Right cardiac atrium (tissue), 5 donors: ENCODE measurements at regions not wholly inside any gene's neighbourhood (a gene's known extent, or its start where the extent isn't known, plus 50 kb on each side); places are given as distances from the start of the nearest gene placed in this dataset.
"Not testable (repeated sequence)": the region's sequence is repeated elsewhere in the genome, so short reads cannot be mapped to it uniquely, and the experiment has no call there.

ENCODE experiments used
- ATAC-seq, 2 donors: fragments of 200-7000 bp; cut with Tn5 transposase; one replicate each; pipeline versions ENCODE4 v1.8.0 to v1.9.1; 2020; ENCODE audit warnings: moderate library complexity in 2 of 2, mild to moderate bottlenecking in 1 of 2
- DNase-seq, 3 donors: peaks; one replicate each; pipeline ENCODE4 v3.0.0-alpha.2; 2020
- H3K27ac ChIP-seq: one replicate; pipeline ENCODE4 v1.5.1; 2013; ENCODE audit warnings: mild to moderate bottlenecking, low read length, control low read depth, moderate library complexity
- H3K27me3 ChIP-seq: one replicate; pipeline ENCODE4 v1.6.1; 2013; ENCODE audit not compliant: control insufficient read depth, insufficient read depth
- H3K4me1 ChIP-seq: one replicate; pipeline ENCODE4 v1.6.1; 2013; ENCODE audit warnings: low read length; ENCODE audit not compliant: control insufficient read depth, insufficient read depth
- H3K4me3 ChIP-seq: one replicate; pipeline ENCODE4 v1.5.1; 2013; ENCODE audit warnings: low read length, control low read depth
- H3K9me3 ChIP-seq: one replicate; pipeline ENCODE4 v1.6.1; 2013; ENCODE audit warnings: low read length; ENCODE audit not compliant: control insufficient read depth
- WGBS: extraction: QIAGEN DNeasy Blood & Tissue Kit; methylation state at CpG from one replicate; pipeline ENCODE4 v1.1.7; 2013; 5-methylcytosine and 5-hydroxymethylcytosine counted together
- intact Hi-C, 4 donors: fragments of 100-400 bp; cut with DNase I; formaldehyde crosslinking; loops; one replicate each; pipeline versions ENCODE4 v1.11.0 to v1.14.0; 2022 to 2023
- donor health status: healthy with polysubstance abuse.
- donor health status: DM: no; HTN: yes; CAD: no.
- donor health status: DM: no; HTN: no; CAD: no.
- donor health status: DM: no; HTN: yes; CAD: no; lungs with severe emphysema.
- donor health status: DM: yes; HTN: yes; CAD: no.

DNA sequence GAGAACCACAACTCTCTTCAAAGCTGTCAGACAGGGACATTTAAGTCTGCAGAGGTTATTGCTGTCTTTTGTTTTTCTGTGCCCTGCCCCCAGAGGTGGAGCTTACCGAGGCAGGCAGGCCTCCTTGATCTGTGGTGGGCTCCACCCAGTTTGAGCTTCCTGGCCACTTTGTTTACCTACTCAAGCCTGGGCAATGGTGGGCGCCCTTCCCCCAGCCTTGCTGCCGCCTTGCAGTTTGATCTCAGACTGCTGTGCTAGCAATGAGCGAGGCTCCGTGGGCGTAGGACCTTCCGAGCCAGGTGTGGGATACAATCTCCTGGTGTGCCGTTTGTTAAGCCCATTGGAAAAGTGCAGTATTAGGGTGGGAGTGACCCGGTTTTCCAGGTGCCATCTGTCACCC is 822.1 kb downstream of the KCNMA1 start:
- ATAC-seq, H3K27ac ChIP-seq, H3K4me1 ChIP-seq, DNase-seq, intact Hi-C loops, H3K27me3 ChIP-seq, H3K4me3 ChIP-seq, H3K9me3 ChIP-seq: not testable (repeated sequence)
- 84% methylated on average over 9 of the region's 9 CpGs for WGBS

- no peak for ATAC-seq
- DNase-seq = no peak
- intact Hi-C loops = no loop called here
- H3K9me3 ChIP-seq = no peaks in the 10 kb centered on the region
- no peaks in the 10 kb centered on the region for H3K27me3 ChIP-seq
- no peak overlapping the region for H3K27ac ChIP-seq
- H3K4me3 ChIP-seq = no peak overlapping the region
- no peaks in the 10 kb centered on the region for H3K4me1 ChIP-seq
Observed at GRCh38 chr10:76811430-76811829, 826.2 kb downstream of the KCNMA1 start.

DNA sequence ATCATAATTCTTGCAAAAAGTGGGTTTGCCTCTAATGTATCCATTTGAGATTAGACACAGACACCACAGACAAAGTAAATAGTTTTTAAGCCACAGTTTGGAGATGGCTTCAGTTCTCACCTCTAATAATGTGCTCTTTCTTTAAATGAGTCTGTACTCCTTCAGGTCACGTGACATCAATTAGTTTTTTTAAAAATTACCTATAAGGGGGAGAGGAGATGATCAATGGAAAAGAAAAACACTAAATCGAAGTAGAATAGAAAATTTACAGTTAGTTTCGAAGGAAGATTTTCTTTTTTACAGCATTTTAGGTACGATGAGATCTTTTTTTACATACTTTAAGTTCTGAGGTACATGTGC is 849.2 kb downstream of the KCNMA1 start:
- H3K4me1 ChIP-seq = peaks cover 1% of the 10 kb centered on the region
- H3K27ac ChIP-seq = no peak overlapping the region
- DNase-seq (no peak), ATAC-seq (no peak)
- no peaks in the 10 kb centered on the region for H3K27me3 ChIP-seq
- no peaks in the 10 kb centered on the region for H3K9me3 ChIP-seq
- WGBS = 74% methylated on average over 4 of the region's 4 CpGs
- H3K4me3 ChIP-seq = no peak overlapping the region
- intact Hi-C loops = no loop called here

DNA sequence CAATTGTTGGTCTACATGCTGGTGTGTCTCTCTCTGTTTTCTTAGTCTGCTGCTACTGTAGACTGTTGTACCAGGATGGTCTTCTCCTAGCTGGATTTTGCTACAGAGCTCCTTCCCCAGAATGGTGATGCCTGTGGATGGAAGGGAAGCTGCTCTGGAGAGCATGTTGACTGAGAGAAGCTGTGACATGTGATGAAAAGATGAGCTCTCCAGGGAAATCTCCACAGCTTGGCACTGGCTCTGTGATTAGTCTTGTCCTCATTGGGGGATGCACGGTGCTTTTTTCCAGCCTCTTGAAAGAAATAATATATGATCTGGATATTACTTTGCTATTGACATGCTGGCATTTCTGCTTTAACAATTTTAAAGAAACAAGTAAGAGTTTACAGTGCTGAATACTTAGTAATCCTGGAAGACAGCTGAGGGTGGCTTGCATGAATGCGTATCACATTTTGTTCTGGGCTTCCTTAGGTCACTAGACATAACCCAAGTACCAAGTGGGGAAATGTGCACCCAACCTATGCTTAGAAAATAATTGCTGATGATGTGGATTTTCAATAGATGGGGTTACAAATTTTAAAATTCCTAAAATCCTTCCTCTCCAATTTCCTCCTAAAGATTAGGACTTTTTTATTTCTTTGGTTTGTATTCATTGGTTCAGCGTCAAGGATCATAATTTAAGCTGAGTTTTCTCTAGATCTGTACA is 849.7 kb downstream of the KCNMA1 start:
- intact Hi-C loops = no loop called here
- ATAC-seq (no peak), DNase-seq (no peak)
- Histone ChIP-seq H3K27me3 (no peaks in the 10 kb centered on the region), H3K27ac (no peak overlapping the region), H3K4me1 (peaks cover 1% of the 10 kb centered on the region), H3K9me3 (no peaks in the 10 kb centered on the region), H3K4me3 (no peak overlapping the region)
- 81% methylated on average over 3 of the region's 3 CpGs for WGBS

GRCh38 chr10:76786504-76787072 is 851.0 kb downstream of the KCNMA1 start:
- Histone ChIP-seq H3K27ac (no peak overlapping the region), H3K9me3 (no peaks in the 10 kb centered on the region), H3K4me1 (peaks cover 1% of the 10 kb centered on the region), H3K27me3 (no peaks in the 10 kb centered on the region), H3K4me3 (no peak overlapping the region)
- DNase-seq = no peak
- ATAC-seq = peak in 1 of 2 donors; percentile 39
- intact Hi-C loops = no loop called here
- WGBS = 61% methylated on average over 4 of the region's 4 CpGs

GRCh38 chr10:76784076-76784475 is 853.5 kb downstream of the KCNMA1 start:
- Histone ChIP-seq H3K27me3 (no peaks in the 10 kb centered on the region), H3K9me3 (no peaks in the 10 kb centered on the region), H3K4me3 (no peak overlapping the region), H3K4me1 (peaks cover 1% of the 10 kb centered on the region), H3K27ac (no peak overlapping the region)
- ATAC-seq (no peak), DNase-seq (no peak)
- WGBS = 60% methylated on average over 1 of the region's 1 CpG
- intact Hi-C loops = no loop called here

GRCh38 chr10:76779796-76780301 is 857.8 kb downstream of the KCNMA1 start:
- intact Hi-C loops = loop anchor here in 1 of 4 donors (10.0 kb wide), 1 partner anchor 205 kb away; no protein-coding TSS in a partner anchor
- Histone ChIP-seq H3K4me1 (peaks cover 1% of the 10 kb centered on the region), H3K27ac (no peak overlapping the region), H3K27me3 (no peaks in the 10 kb centered on the region), H3K9me3 (no peaks in the 10 kb centered on the region), H3K4me3 (no peak overlapping the region)
- ATAC-seq (no peak), DNase-seq (no peak)
- WGBS = 55% methylated on average over 6 of the region's 6 CpGs

- Histone ChIP-seq H3K4me1 (peaks cover 1% of the 10 kb centered on the region), H3K4me3 (no peak overlapping the region), H3K27me3 (no peaks in the 10 kb centered on the region), H3K27ac (no peak overlapping the region), H3K9me3 (no peaks in the 10 kb centered on the region)
- 54% methylated on average over 10 of the region's 10 CpGs for WGBS
- intact Hi-C loops = loop anchor here in 1 of 4 donors (10.0 kb wide), 1 partner anchor 204 kb away; no protein-coding TSS in a partner anchor
- no peak for DNase-seq
- ATAC-seq = no peak
Observed at GRCh38 chr10:76778914-76779795, 858.5 kb downstream of the KCNMA1 start.

DNA sequence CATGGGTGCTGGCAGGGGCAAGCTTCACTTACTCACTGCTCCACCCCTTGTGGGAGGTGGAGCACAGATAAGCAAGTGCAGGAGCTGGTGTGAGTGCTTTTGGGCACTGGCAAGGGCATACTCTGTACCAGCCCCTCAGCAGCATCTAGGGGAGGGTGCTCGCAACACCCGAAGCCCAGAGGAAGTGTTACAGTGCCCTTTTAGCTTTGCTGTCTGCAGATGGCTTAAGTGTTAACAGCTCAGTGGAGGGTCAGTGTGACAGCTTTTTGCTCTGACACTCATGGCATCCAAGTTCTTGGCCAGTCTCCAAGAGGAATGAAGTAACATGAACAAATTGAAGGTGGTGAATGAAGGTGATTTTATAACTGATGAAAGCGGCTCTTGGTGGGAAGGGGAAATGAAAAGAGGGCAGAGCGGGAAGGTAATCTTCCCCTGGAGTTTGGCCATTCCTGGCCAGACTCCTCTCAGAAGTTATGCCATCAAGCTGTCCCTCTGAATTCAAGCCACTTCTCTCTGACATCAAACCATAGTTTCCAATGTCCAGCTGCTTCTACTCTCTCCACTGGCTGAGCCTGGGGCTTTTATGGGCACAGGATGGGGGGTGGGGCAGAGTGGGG is 862.5 kb downstream of the KCNMA1 start:
- intact Hi-C loops = loop anchor here in 1 of 4 donors (10.0 kb wide), 1 partner anchor 200 kb away; no protein-coding TSS in a partner anchor
- Histone ChIP-seq H3K4me3 (no peak overlapping the region), H3K4me1 (no peaks in the 10 kb centered on the region), H3K27me3 (no peaks in the 10 kb centered on the region), H3K27ac (peak overlapping the region; percentile 84), H3K9me3 (no peaks in the 10 kb centered on the region)
- ATAC-seq (peak; percentile 97), DNase-seq (peak; percentile 49 to 81 (median 75))
- WGBS = 71% methylated on average over 4 of the region's 4 CpGs

GRCh38 chr10:76769582-76769981 is 868.0 kb downstream of the KCNMA1 start:
- Histone ChIP-seq H3K4me1 (no peaks in the 10 kb centered on the region), H3K9me3 (no peaks in the 10 kb centered on the region), H3K4me3 (no peak overlapping the region), H3K27ac (no peak overlapping the region), H3K27me3 (no peaks in the 10 kb centered on the region)
- DNase-seq = no peak
- intact Hi-C loops = no loop called here
- ATAC-seq = peak; percentile 43 to 59
